Ascending aorta (tissue), 2 donors: ENCODE measurements at regions not wholly inside any gene's neighbourhood (a gene's known extent, or its start where the extent isn't known, plus 50 kb on each side); places are given as distances from the start of the nearest gene placed in this dataset.

Source experiments
- DNase-seq, 2 donors: peaks; one replicate each; pipeline ENCODE4 v3.0.0-alpha.2; 2019; ENCODE audit warnings: low spot score in 2 of 2
- H3K27ac ChIP-seq, 2 donors: fragments of 200-600 bp; sonication (generic); one replicate each; pipeline ENCODE4 v1.5.1; 2016 to 2017; ENCODE audit warnings: mild to moderate bottlenecking in 1 of 2
- H3K27me3 ChIP-seq: fragments of 200-600 bp; sonication (generic); one replicate; pipeline ENCODE4 v1.5.1; 2017
- H3K36me3 ChIP-seq, 2 donors: fragments of 200-600 bp; sonication (generic); one replicate each; pipeline ENCODE4 v1.5.1; 2016
- H3K4me1 ChIP-seq, 2 donors: fragments of 200-600 bp; sonication (generic); one replicate each; pipeline ENCODE4 v1.5.1; 2016 to 2017; ENCODE audit warnings: mild to moderate bottlenecking in 1 of 2
- H3K4me3 ChIP-seq, 2 donors: fragments of 200-600 bp; sonication (generic); one replicate each; pipeline ENCODE4 v1.5.1; 2016 to 2017; ENCODE audit warnings: mild to moderate bottlenecking in 1 of 2
- H3K9me3 ChIP-seq, 2 donors: fragments of 200-600 bp; sonication (generic); one replicate each; pipeline ENCODE4 v1.5.1; 2016
- CTCF ChIP-seq, 3 experiments: fragments of 200-600 bp in 2 of 3; fragments of 450-650 bp in 1 of 3; sonication (generic) in 2 of 3; IDR thresholded peaks; one replicate each; pipeline ENCODE4 v1.5.1; 2016 to 2019; ENCODE audit warnings: antibody characterized with exemption in 3 of 3, mild to moderate bottlenecking in 1 of 3, moderate library complexity in 1 of 3
- intact Hi-C: fragments of 100-400 bp; cut with DNase I; formaldehyde crosslinking; loops from one replicate; pipeline ENCODE4 v1.15.1; 2023

DNA sequence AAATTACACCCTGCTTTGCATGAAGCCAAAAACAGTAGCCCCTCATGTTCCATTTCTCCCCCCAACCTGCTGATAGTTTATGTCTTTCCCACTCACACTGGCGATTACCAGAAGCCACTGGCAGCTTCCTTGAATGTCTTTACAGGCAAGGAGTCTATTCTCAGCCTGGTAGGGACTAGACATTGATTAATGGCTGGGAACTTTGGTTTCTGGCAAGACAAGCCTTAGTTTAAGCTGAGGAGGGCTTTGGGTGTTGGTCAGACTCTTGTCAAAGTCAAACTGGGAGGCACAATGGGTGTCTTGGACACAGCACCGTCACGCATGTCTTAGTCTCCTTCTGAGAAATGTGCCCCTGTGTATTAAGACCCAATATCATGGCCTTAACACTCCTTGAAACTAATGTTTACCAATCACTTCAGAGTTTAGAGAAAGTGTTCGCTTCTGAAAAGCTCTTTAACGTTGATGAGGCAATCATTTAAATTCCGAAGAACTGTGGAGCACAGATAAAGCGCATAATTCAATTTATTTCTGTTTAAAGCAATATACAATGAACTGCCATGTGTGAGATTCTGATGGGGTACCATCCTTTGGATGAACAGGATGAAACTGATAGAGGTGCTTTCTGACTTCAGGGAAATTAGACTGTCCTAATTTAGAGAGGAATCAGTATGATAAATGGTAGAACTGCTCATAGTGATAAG is 53.9 kb upstream of the CPEB4 start:
- DNase-seq: no peak
- no peaks in the 10 kb centered on the region for H3K27me3 ChIP-seq
- intact Hi-C loops: no loop called here
- H3K27ac ChIP-seq: no peak overlapping the region
- no peaks in the 10 kb centered on the region for H3K36me3 ChIP-seq
- no peaks in the 10 kb centered on the region for H3K4me1 ChIP-seq
- H3K9me3 ChIP-seq: no peaks in the 10 kb centered on the region
- TF ChIP-seq CTCF (IDR thresholded peaks at IDR 0.05): no peak
- no peak overlapping the region for H3K4me3 ChIP-seq

DNA sequence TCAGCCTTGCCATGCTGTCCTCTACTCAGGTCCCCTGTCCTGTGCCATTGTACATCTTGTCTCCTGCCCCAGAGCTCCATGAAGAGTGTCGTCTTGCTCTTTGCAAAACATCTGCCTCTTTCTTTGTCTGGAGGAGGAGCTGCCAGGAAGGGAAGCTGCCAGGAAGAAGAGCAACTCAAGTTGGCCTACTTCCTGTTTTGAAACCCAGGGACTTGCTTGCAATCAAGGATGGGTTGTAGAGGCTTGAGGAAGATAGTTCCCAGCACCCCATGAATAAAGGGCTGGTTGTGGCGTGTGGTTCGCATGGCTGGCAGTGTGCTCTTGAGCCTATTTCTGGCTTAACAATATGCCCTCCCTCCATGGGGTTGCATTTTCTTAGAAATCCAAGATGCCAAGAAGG is 53.0 kb upstream of the CPEB4 start:
- no peak for TF ChIP-seq CTCF (IDR thresholded peaks at IDR 0.05)
- no peak overlapping the region for H3K27ac ChIP-seq
- intact Hi-C loops: no loop called here
- no peaks in the 10 kb centered on the region for H3K4me1 ChIP-seq
- H3K4me3 ChIP-seq: no peak overlapping the region
- no peak for DNase-seq
- H3K9me3 ChIP-seq: no peaks in the 10 kb centered on the region
- H3K27me3 ChIP-seq: no peaks in the 10 kb centered on the region
- no peaks in the 10 kb centered on the region for H3K36me3 ChIP-seq

GRCh38 chr5:173835661-173836060 is 52.5 kb upstream of the CPEB4 start:
- intact Hi-C loops: no loop called here
- Histone ChIP-seq H3K9me3 (no peaks in the 10 kb centered on the region), H3K4me1 (no peaks in the 10 kb centered on the region), H3K27me3 (no peaks in the 10 kb centered on the region), H3K4me3 (no peak overlapping the region), H3K27ac (no peak overlapping the region), H3K36me3 (no peaks in the 10 kb centered on the region)
- TF ChIP-seq CTCF (IDR thresholded peaks at IDR 0.05): no peak
- no peak for DNase-seq

- intact Hi-C loops: no loop called here
- Histone ChIP-seq H3K4me3 (no peak overlapping the region), H3K4me1 (no peaks in the 10 kb centered on the region), H3K36me3 (no peaks in the 10 kb centered on the region), H3K27me3 (no peaks in the 10 kb centered on the region), H3K9me3 (no peaks in the 10 kb centered on the region), H3K27ac (no peak overlapping the region)
- DNase-seq: no peak
- TF ChIP-seq CTCF (IDR thresholded peaks at IDR 0.05): no peak
These were observed 50.5 kb upstream of the CPEB4 start for GRCh38 chr5:173837654-173838053.
